Glutamatergic neuron (in vitro differentiated cells): ENCODE measurements at regions not wholly inside any gene's neighbourhood (a gene's known extent, or its start where the extent isn't known, plus 50 kb on each side); places are given as distances from the start of the nearest gene placed in this dataset.
A peak's percentile ranks its signal among the peaks of the same experiment; 100 is the strongest.

Source experiments
- DNase-seq: peaks from one replicate; pipeline ENCODE4 v3.0.0; 2022
- H3K27ac Mint-ChIP-seq: one replicate; pipeline ENCODE4 v1.8.0; 2020; ENCODE audit warnings: mild to moderate bottlenecking, mixed read lengths, inconsistent platforms; ENCODE audit not compliant: unreplicated experiment
- H3K27me3 Mint-ChIP-seq: one replicate; pipeline ENCODE4 v1.8.0; 2020; ENCODE audit warnings: mild to moderate bottlenecking, moderate library complexity, mixed read lengths, inconsistent platforms; ENCODE audit not compliant: unreplicated experiment
- H3K36me3 Mint-ChIP-seq: one replicate; pipeline ENCODE4 v1.8.0; 2020; ENCODE audit warnings: mild to moderate bottlenecking, mixed read lengths, inconsistent platforms; ENCODE audit not compliant: unreplicated experiment
- H3K4me1 Mint-ChIP-seq: one replicate; pipeline ENCODE4 v1.8.0; 2020; ENCODE audit warnings: mild to moderate bottlenecking, low read depth, mixed read lengths, inconsistent platforms; ENCODE audit not compliant: unreplicated experiment
- H3K4me3 Mint-ChIP-seq: one replicate; pipeline ENCODE4 v1.8.0; 2020; ENCODE audit warnings: mild to moderate bottlenecking, mixed read lengths, inconsistent platforms; ENCODE audit not compliant: unreplicated experiment
- H3K9me3 Mint-ChIP-seq: one replicate; pipeline ENCODE4 v1.8.0; 2020; ENCODE audit warnings: mild to moderate bottlenecking, moderate library complexity, mixed read lengths, inconsistent platforms; ENCODE audit not compliant: unreplicated experiment
- CTCF ChIP-seq: fragments of 200-600 bp; sonication (generic); IDR thresholded peaks from one replicate; pipeline ENCODE4 v1.5.0; 2021; ENCODE audit not compliant: partially characterized antibody, unreplicated experiment

DNA sequence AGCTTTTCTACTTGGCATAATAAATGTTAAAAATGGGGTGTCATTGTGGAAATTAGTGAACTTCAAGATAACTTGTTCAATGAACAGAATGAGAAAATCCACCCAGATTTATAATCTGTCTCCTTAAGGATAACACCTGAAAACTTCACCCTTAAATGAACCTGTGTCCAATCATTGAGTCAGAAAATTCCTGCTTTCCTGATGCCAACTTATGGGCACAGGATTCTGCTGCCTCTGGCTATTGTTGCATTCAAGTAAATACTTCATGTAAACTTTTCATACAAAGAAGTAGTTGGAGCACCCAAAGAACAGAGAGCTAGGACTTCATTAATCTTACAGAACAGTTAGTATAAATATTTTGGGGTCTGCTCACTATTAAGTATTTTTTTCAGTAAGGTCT, 98.9 kb upstream of the PLEKHA5 start:
- Mint-ChIP-seq H3K27ac (no peak overlapping the region), H3K4me1 (peaks cover 27% of the 10 kb centered on the region), H3K4me3 (no peak overlapping the region), H3K9me3 (peaks cover 13% of the 10 kb centered on the region), H3K36me3 (peaks cover 26% of the 10 kb centered on the region), H3K27me3 (peaks cover 7% of the 10 kb centered on the region)
- no peak for TF ChIP-seq CTCF
- DNase-seq: no peak

DNA sequence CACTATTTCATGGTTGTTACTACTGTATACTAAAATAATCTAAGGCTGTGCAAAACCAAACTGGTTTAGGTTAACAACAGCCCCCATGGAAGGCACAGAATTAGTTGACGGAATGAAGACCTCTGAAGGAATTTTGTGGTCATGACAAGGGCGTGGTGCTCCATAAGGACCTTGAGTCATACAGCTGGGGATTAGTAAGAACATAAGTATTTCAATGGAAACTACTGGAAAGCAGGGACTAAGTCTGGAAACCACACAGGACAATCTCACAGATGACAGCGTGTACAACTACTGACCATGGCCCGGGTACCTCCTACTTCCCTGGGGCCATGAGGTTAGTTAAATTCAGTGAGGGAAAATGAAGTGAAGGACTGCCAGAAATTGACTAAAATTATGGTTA, 98.5 kb upstream of the PLEKHA5 start:
- no peak for DNase-seq
- Mint-ChIP-seq H3K4me3 (no peak overlapping the region), H3K4me1 (peaks cover 29% of the 10 kb centered on the region), H3K9me3 (peaks cover 13% of the 10 kb centered on the region), H3K27ac (no peak overlapping the region), H3K36me3 (peaks cover 26% of the 10 kb centered on the region), H3K27me3 (peaks cover 7% of the 10 kb centered on the region)
- no peak for TF ChIP-seq CTCF

GRCh38 chr12:19032826-19033225, 96.7 kb upstream of the PLEKHA5 start:
- Mint-ChIP-seq H3K4me1 (peaks cover 21% of the 10 kb centered on the region), H3K27ac (peak overlapping the region; percentile 2), H3K4me3 (no peak overlapping the region), H3K36me3 (peaks cover 26% of the 10 kb centered on the region), H3K27me3 (peaks cover 8% of the 10 kb centered on the region), H3K9me3 (peaks cover 13% of the 10 kb centered on the region)
- no peak for DNase-seq
- no peak for TF ChIP-seq CTCF

DNA sequence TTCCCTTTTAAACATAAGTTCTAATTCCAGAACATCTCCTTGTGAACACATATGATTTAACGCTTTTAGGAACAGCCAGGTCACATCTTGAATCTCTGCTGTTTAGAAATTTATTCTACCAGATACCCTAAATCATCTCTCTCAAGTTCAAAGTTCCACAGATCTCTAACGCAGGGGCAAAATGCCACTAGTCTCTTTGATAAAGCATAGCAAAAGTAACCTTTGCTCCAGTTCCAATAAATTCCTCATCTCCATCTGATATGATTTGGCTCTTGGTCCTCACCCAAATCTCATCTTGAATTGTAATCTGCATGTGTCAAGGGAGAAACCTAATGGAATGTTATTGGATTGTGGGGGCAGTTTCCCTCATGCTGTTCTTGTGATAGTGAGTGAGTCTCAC, 96.3 kb upstream of the PLEKHA5 start:
- no peak for DNase-seq
- peaks cover 7% of the 10 kb centered on the region for H3K27me3 Mint-ChIP-seq
- TF ChIP-seq CTCF: no peak
- H3K9me3 Mint-ChIP-seq: peaks cover 12% of the 10 kb centered on the region
- H3K4me1 Mint-ChIP-seq: peaks cover 22% of the 10 kb centered on the region
- H3K4me3 Mint-ChIP-seq: no peak overlapping the region
- H3K27ac Mint-ChIP-seq: no peak overlapping the region
- H3K36me3 Mint-ChIP-seq: peaks cover 26% of the 10 kb centered on the region

- TF ChIP-seq CTCF: no peak
- no peak for DNase-seq
- Mint-ChIP-seq H3K27ac (no peak overlapping the region), H3K4me3 (no peak overlapping the region), H3K36me3 (peaks cover 26% of the 10 kb centered on the region), H3K9me3 (peaks cover 7% of the 10 kb centered on the region), H3K4me1 (peaks cover 15% of the 10 kb centered on the region), H3K27me3 (peaks cover 2% of the 10 kb centered on the region)
Observed at GRCh38 chr12:19034937-19035336, 94.6 kb upstream of the PLEKHA5 start.
